Neural progenitor cell (in vitro differentiated cells): ENCODE measurements at regions not wholly inside any gene's neighbourhood (a gene's known extent, or its start where the extent isn't known, plus 50 kb on each side); places are given as distances from the start of the nearest gene placed in this dataset.
"Not testable (repeated sequence)": the region's sequence is repeated elsewhere in the genome, so short reads cannot be mapped to it uniquely, and the experiment has no call there.

Experiments
- DNase-seq: peaks from one replicate; pipeline ENCODE4 v3.0.0-alpha.2; 2016; ENCODE audit warnings: low spot score
- H2AFZ ChIP-seq: fragments of 200-600 bp; sonication (generic); replicated peaks from 2 replicates; pipeline ENCODE4 v1.6.1; 2016; ENCODE audit warnings: antibody characterized with exemption
- H3F3A ChIP-seq: fragments of 200-600 bp; sonication (generic); 2 replicates; pipeline ENCODE4 v1.6.1; 2016; ENCODE audit warnings: antibody characterized with exemption, low read depth
- H3K27ac ChIP-seq: fragments of 200-600 bp; sonication (generic); 2 replicates; pipeline ENCODE4 v1.5.1; 2016; ENCODE audit warnings: mild to moderate bottlenecking
- H3K27me3 ChIP-seq: fragments of 200-600 bp; sonication (generic); 2 replicates; pipeline ENCODE4 v1.6.1; 2016; ENCODE audit warnings: mild to moderate bottlenecking, moderate library complexity
- H3K36me3 ChIP-seq: fragments of 200-600 bp; sonication (generic); 2 replicates; pipeline ENCODE4 v1.5.1; 2016
- H3K4me1 ChIP-seq: fragments of 200-600 bp; sonication (generic); 2 replicates; pipeline ENCODE4 v1.6.1; 2016; ENCODE audit warnings: mixed run types
- H3K4me2 ChIP-seq: fragments of 200-600 bp; sonication (generic); 2 replicates; pipeline ENCODE4 v1.6.1; 2016
- H3K4me3 ChIP-seq: fragments of 200-600 bp; sonication (generic); 2 replicates; pipeline ENCODE4 v1.5.1; 2016
- H3K79me2 ChIP-seq: fragments of 200-600 bp; sonication (generic); 2 replicates; pipeline ENCODE4 v1.6.1; 2016; ENCODE audit warnings: low read depth
- H3K9ac ChIP-seq: fragments of 200-600 bp; sonication (generic); 2 replicates; pipeline ENCODE4 v1.6.1; 2016
- H3K9me3 ChIP-seq: fragments of 200-600 bp; sonication (generic); 2 replicates; pipeline ENCODE4 v1.5.1; 2016; ENCODE audit warnings: low read depth
- H4K20me1 ChIP-seq: fragments of 200-600 bp; sonication (generic); 2 replicates; pipeline ENCODE4 v1.6.1; 2016; ENCODE audit warnings: low read depth
- H3K27ac Mint-ChIP-seq: 3 replicates; pipeline ENCODE4 v1.8.0; 2021; ENCODE audit warnings: mixed read lengths
- H3K27me3 Mint-ChIP-seq: 2 replicates; pipeline ENCODE4 v1.8.0; 2022; ENCODE audit warnings: low read depth, mild to moderate bottlenecking, inconsistent platforms, moderate library complexity, mixed read lengths; ENCODE audit not compliant: insufficient read depth
- H3K36me3 Mint-ChIP-seq: 3 replicates; pipeline ENCODE4 v1.8.0; 2021; ENCODE audit warnings: mixed read lengths
- H3K4me1 Mint-ChIP-seq: 3 replicates; pipeline ENCODE4 v1.8.0; 2021; ENCODE audit warnings: mixed read lengths
- H3K4me3 Mint-ChIP-seq: 3 replicates; pipeline ENCODE4 v1.8.0; 2021; ENCODE audit warnings: mild to moderate bottlenecking, moderate library complexity, mixed read lengths
- H3K9me3 Mint-ChIP-seq: 3 replicates; pipeline ENCODE4 v1.8.0; 2020; ENCODE audit warnings: mixed read lengths
- EZH2 ChIP-seq: fragments of 200-600 bp; sonication (generic); IDR thresholded peaks from 2 replicates; pipeline ENCODE4 v1.6.1; 2017; ENCODE audit warnings: antibody characterized with exemption, mild to moderate bottlenecking, moderate library complexity
- EZH2phosphoT487 ChIP-seq: fragments of 200-600 bp; sonication (generic); IDR thresholded peaks from 2 replicates; pipeline ENCODE4 v1.6.1; 2017; ENCODE audit warnings: antibody characterized with exemption
- TF ChIP-seq, protein P1 (sequence below): fragments of 200-600 bp; sonication (generic); IDR thresholded peaks from 2 replicates; pipeline ENCODE4 v1.5.1; 2017; ENCODE audit warnings: antibody characterized with exemption, mild to moderate bottlenecking

DNA sequence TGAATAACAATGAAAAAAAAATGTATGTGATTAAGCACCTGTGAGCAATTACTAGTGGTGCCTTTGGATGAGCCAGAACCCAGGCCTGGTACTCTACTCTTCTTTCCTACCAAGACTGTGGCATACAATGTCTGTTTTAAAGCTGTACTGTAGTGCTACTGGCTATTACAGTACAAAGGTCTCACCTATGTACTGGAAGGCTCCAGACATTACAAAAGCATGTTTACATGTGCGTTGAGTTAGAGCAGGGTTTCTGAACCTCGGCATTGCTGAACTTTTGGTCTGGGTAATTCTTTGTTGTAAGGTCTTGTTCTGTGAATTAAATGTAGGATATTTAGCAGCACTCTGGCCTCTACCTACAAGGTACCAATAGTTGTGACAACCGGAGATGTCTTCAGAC lies 153.8 kb downstream of the SPATA18 start:
- peaks cover 2% of the 10 kb centered on the region for H3K27me3 Mint-ChIP-seq
- Histone ChIP-seq H3K4me2 (no peak overlapping the region), H3F3A (peaks cover 12% of the 10 kb centered on the region), H3K27ac (no peak overlapping the region), H4K20me1 (no peaks in the 10 kb centered on the region), H3K9me3 (no peaks in the 10 kb centered on the region), H3K36me3 (no peaks in the 10 kb centered on the region), H3K27me3 (peaks cover 9% of the 10 kb centered on the region), H3K4me1 (peaks cover 9% of the 10 kb centered on the region), H2AFZ (no peak overlapping the region), H3K79me2 (no peaks in the 10 kb centered on the region), H3K9ac (no peak overlapping the region), H3K4me3 (no peak overlapping the region)
- H3K4me3 Mint-ChIP-seq = no peak overlapping the region
- H3K36me3 Mint-ChIP-seq = no peaks in the 10 kb centered on the region
- TF ChIP-seq, protein P1, sequence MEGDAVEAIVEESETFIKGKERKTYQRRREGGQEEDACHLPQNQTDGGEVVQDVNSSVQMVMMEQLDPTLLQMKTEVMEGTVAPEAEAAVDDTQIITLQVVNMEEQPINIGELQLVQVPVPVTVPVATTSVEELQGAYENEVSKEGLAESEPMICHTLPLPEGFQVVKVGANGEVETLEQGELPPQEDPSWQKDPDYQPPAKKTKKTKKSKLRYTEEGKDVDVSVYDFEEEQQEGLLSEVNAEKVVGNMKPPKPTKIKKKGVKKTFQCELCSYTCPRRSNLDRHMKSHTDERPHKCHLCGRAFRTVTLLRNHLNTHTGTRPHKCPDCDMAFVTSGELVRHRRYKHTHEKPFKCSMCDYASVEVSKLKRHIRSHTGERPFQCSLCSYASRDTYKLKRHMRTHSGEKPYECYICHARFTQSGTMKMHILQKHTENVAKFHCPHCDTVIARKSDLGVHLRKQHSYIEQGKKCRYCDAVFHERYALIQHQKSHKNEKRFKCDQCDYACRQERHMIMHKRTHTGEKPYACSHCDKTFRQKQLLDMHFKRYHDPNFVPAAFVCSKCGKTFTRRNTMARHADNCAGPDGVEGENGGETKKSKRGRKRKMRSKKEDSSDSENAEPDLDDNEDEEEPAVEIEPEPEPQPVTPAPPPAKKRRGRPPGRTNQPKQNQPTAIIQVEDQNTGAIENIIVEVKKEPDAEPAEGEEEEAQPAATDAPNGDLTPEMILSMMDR = no peak
- no peak for TF ChIP-seq EZH2phosphoT487
- TF ChIP-seq EZH2 = no peak
- peaks cover 16% of the 10 kb centered on the region for H3K4me1 Mint-ChIP-seq
- H3K9me3 Mint-ChIP-seq = peaks cover 18% of the 10 kb centered on the region
- no peak for DNase-seq
- no peak overlapping the region for H3K27ac Mint-ChIP-seq

DNA sequence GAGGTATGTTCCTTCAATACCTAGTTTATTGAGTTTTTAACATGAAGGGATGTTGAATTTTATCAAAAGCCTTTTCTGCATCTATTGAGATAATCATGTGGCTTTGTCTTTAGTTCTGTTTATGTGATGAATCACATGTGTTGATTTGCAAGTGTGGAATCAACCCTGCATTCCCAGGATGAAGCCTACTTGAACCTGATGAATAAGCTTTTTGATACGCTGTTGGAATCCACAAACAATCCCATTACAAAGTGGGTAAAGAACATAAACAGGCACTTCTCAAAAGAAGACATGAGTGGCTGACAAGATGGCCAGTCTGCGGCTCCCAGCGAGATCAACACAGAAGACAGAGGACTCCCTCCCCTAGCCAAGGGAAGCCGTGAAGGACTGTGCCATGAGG lies 156.0 kb downstream of the SPATA18 start:
- not testable (repeated sequence) for H3K36me3 Mint-ChIP-seq, H3K4me3 ChIP-seq, DNase-seq, H3F3A ChIP-seq, H4K20me1 ChIP-seq, H3K4me1 Mint-ChIP-seq, H3K27me3 ChIP-seq, H3K4me2 ChIP-seq, H3K79me2 ChIP-seq, H3K9ac ChIP-seq, H2AFZ ChIP-seq, H3K27me3 Mint-ChIP-seq, H3K9me3 ChIP-seq, H3K27ac Mint-ChIP-seq, H3K4me1 ChIP-seq, H3K27ac ChIP-seq, H3K36me3 ChIP-seq, H3K4me3 Mint-ChIP-seq
- peaks cover 16% of the 10 kb centered on the region for H3K9me3 Mint-ChIP-seq

- Mint-ChIP-seq H3K27ac (no peak overlapping the region), H3K36me3 (no peaks in the 10 kb centered on the region), H3K9me3 (peaks cover 21% of the 10 kb centered on the region), H3K4me3 (no peak overlapping the region), H3K27me3 (no peaks in the 10 kb centered on the region), H3K4me1 (no peaks in the 10 kb centered on the region)
- Histone ChIP-seq H3K27me3 (no peaks in the 10 kb centered on the region), H4K20me1 (no peaks in the 10 kb centered on the region), H3K36me3 (no peaks in the 10 kb centered on the region), H3K79me2 (no peaks in the 10 kb centered on the region), H3K9ac (no peak overlapping the region), H3K4me2 (no peak overlapping the region), H3K4me3 (no peak overlapping the region), H3K27ac (no peak overlapping the region), H2AFZ (no peak overlapping the region), H3K4me1 (no peaks in the 10 kb centered on the region), H3K9me3 (no peaks in the 10 kb centered on the region), H3F3A (no peaks in the 10 kb centered on the region)
- no peak for DNase-seq
- TF ChIP-seq EZH2phosphoT487 (no peak), EZH2 (no peak)
- TF ChIP-seq, protein P1 = no peak
Observed at GRCh38 chr4:52212702-52213101, 161.6 kb downstream of the SPATA18 start.

DNA sequence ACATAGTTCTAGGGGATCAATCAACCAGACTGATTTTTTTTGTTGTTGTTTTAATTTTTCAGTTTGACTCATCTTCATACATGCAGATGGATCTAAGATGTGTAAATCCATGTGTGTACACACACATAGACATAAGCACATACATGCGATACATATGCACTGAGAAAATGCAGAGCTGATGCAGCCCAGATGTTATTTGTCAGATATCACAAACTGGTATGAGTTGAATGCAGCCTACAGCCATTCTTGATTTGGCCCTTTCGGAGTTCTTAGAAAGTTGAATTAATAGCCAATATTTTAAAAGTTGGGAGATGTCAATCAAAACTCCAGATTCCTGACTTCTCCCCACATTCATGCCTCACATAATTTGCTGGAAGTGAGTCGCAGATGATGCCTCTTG lies 180.4 kb downstream of the SPATA18 start:
- H3K9ac ChIP-seq = no peak overlapping the region
- Mint-ChIP-seq H3K36me3 (no peaks in the 10 kb centered on the region), H3K4me3 (no peak overlapping the region), H3K27ac (no peak overlapping the region), H3K9me3 (no peaks in the 10 kb centered on the region), H3K27me3 (no peaks in the 10 kb centered on the region), H3K4me1 (no peaks in the 10 kb centered on the region)
- H3K27me3 ChIP-seq = no peaks in the 10 kb centered on the region
- no peaks in the 10 kb centered on the region for H4K20me1 ChIP-seq
- H3K4me1 ChIP-seq = no peaks in the 10 kb centered on the region
- TF ChIP-seq EZH2 (no peak), EZH2phosphoT487 (no peak)
- TF ChIP-seq, protein P1 = no peak
- no peaks in the 10 kb centered on the region for H3F3A ChIP-seq
- H3K4me2 ChIP-seq = no peak overlapping the region
- H3K4me3 ChIP-seq = no peak overlapping the region
- H2AFZ ChIP-seq = no peak overlapping the region
- DNase-seq = no peak
- no peaks in the 10 kb centered on the region for H3K36me3 ChIP-seq
- no peak overlapping the region for H3K27ac ChIP-seq
- no peaks in the 10 kb centered on the region for H3K9me3 ChIP-seq
- no peaks in the 10 kb centered on the region for H3K79me2 ChIP-seq
